ENCODE measurements at regions not wholly inside any gene's neighbourhood (a gene's known extent, or its start where the extent isn't known, plus 50 kb on each side); places are given as distances from the start of the nearest gene placed in this dataset.

GRCh38 chr3:107881509-107881908 lies 209.3 kb downstream of the CD47 start:
- Histone ChIP-seq H3K9me3 (ENCODE audit: control insufficient read depth, low read depth, low read length) (no peaks in the 10 kb centered on the region), H3K36me3 (ENCODE audit: control insufficient read depth in 2 of 2, extremely low read depth in 1 of 2, insufficient read depth in 2 of 2, low read length in 2 of 2) (no peaks in the 10 kb centered on the region), H3K27me3 (ENCODE audit: control insufficient read depth, extremely low read depth, insufficient read depth, low read length) (no peaks in the 10 kb centered on the region), H2AFZ (ENCODE audit: control insufficient read depth, low read length) (no peak overlapping the region), H3K27ac (ENCODE audit: control insufficient read depth, insufficient read depth, low read length) (no peak overlapping the region), H3K4me1 (ENCODE audit: control insufficient read depth, extremely low read depth, insufficient read depth, low read length) (peaks cover 5% of the 10 kb centered on the region), H3K4me2 (ENCODE audit: control insufficient read depth, extremely low read depth, insufficient read depth, low read depth, low read length) (no peak overlapping the region), H3K9me1 (ENCODE audit: control insufficient read depth, extremely low read depth, insufficient read depth, low read length) (no peaks in the 10 kb centered on the region), H3K79me2 (ENCODE audit: control insufficient read depth, insufficient read depth, low read length) (no peaks in the 10 kb centered on the region), H4K20me1 (ENCODE audit: control insufficient read depth, extremely low read depth, insufficient read depth, low read length) (no peaks in the 10 kb centered on the region), H3K9ac (ENCODE audit: control insufficient read depth, extremely low read depth, insufficient read depth, low read length) (no peak overlapping the region), H3K4me3 (ENCODE audit: control insufficient read depth in 2 of 3, extremely low read depth in 1 of 3, insufficient read depth in 2 of 3, low read depth in 1 of 3, low read length in 3 of 3) (no peak overlapping the region)
- TF ChIP-seq CTCF (optimal IDR thresholded peaks at IDR 0.05 in 1 of 3, IDR thresholded peaks at IDR 0.05 in 1 of 3, conservative IDR thresholded peaks at IDR 0.05 in 1 of 3; ENCODE audit: extremely low read depth in 1 of 3, insufficient read depth in 2 of 3, low read length in 3 of 3) (no peak), EZH2 (IDR thresholded peaks at IDR 0.05; ENCODE audit: low read length) (no peak)
- DNase-seq (ENCODE audit: low read depth, low spot score) (no peak), FAIRE-seq (no peak)
- dilution Hi-C loops (cut with MboI; ENCODE audit: extremely low pct_ligation_motif_present, low sequenced_read_pairs), result no loop called here

- Histone ChIP-seq H3K9me1 (ENCODE audit: control insufficient read depth, extremely low read depth, insufficient read depth, low read length) (no peaks in the 10 kb centered on the region), H3K9me3 (ENCODE audit: control insufficient read depth, low read depth, low read length) (no peaks in the 10 kb centered on the region), H4K20me1 (ENCODE audit: control insufficient read depth, extremely low read depth, insufficient read depth, low read length) (no peaks in the 10 kb centered on the region), H2AFZ (ENCODE audit: control insufficient read depth, low read length) (no peak overlapping the region), H3K79me2 (ENCODE audit: control insufficient read depth, insufficient read depth, low read length) (no peaks in the 10 kb centered on the region), H3K27ac (ENCODE audit: control insufficient read depth, insufficient read depth, low read length) (no peak overlapping the region), H3K9ac (ENCODE audit: control insufficient read depth, extremely low read depth, insufficient read depth, low read length) (no peak overlapping the region), H3K4me3 (ENCODE audit: control insufficient read depth in 2 of 3, extremely low read depth in 1 of 3, insufficient read depth in 2 of 3, low read depth in 1 of 3, low read length in 3 of 3) (no peak overlapping the region), H3K36me3 (ENCODE audit: control insufficient read depth in 2 of 2, extremely low read depth in 1 of 2, insufficient read depth in 2 of 2, low read length in 2 of 2) (no peaks in the 10 kb centered on the region), H3K4me2 (ENCODE audit: control insufficient read depth, extremely low read depth, insufficient read depth, low read depth, low read length) (no peak overlapping the region), H3K4me1 (ENCODE audit: control insufficient read depth, extremely low read depth, insufficient read depth, low read length) (peaks cover 5% of the 10 kb centered on the region), H3K27me3 (ENCODE audit: control insufficient read depth, extremely low read depth, insufficient read depth, low read length) (no peaks in the 10 kb centered on the region)
- FAIRE-seq, result no peak
- dilution Hi-C loops (cut with MboI; ENCODE audit: extremely low pct_ligation_motif_present, low sequenced_read_pairs), result no loop called here
- TF ChIP-seq CTCF (optimal IDR thresholded peaks at IDR 0.05 in 1 of 3, IDR thresholded peaks at IDR 0.05 in 1 of 3, conservative IDR thresholded peaks at IDR 0.05 in 1 of 3; ENCODE audit: extremely low read depth in 1 of 3, insufficient read depth in 2 of 3, low read length in 3 of 3) (no peak), EZH2 (IDR thresholded peaks at IDR 0.05; ENCODE audit: low read length) (no peak)
- no peak for DNase-seq (ENCODE audit: low read depth, low spot score)
These were observed 210.1 kb downstream of the CD47 start for GRCh38 chr3:107880702-107881101.

Measured in keratinocyte (primary cell).